NCI-H82 (cell line): ENCODE measurements at regions not wholly inside any gene's neighbourhood (a gene's known extent, or its start where the extent isn't known, plus 50 kb on each side); places are given as distances from the start of the nearest gene placed in this dataset.
A peak's percentile ranks its signal among the peaks of the same experiment; 100 is the strongest.

Experiments used
- DNase-seq: peaks from one replicate; lab custom pipeline; 2025; lab: John Stamatoyannopoulos, UW

- no peak for DNase-seq
Observed at GRCh38 chr2:236499691-236500578, 69.7 kb upstream of the ACKR3 start.

GRCh38 chr2:236501026-236501425 is 68.6 kb upstream of the ACKR3 start:
- DNase-seq: no peak

DNA sequence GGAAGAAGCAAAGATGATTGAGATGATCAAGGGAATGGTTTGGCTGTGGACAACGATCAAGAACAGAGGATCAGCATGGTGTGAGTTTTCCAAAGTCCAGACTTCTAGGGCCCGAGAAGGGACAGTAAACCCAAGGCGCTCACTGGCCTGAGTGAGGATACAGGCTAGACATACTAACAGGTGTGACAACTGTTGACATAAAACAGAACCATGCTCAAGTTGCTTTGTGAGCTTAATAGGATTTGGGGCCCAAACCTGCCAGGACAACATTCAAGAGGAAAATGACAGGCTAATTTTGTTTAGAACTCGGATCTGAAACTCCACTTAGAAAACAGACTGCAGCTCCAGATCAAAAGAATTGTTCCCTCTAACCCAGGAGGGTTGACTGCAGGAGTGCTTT is 68.1 kb upstream of the ACKR3 start:
- DNase-seq: no peak

GRCh38 chr2:236503100-236503499 is 66.5 kb upstream of the ACKR3 start:
- no peak for DNase-seq

GRCh38 chr2:236503583-236503982 is 66.0 kb upstream of the ACKR3 start:
- no peak for DNase-seq

GRCh38 chr2:236505041-236505440 is 64.6 kb upstream of the ACKR3 start:
- no peak for DNase-seq

GRCh38 chr2:236505648-236506047 is 64.0 kb upstream of the ACKR3 start:
- no peak for DNase-seq

- peak; percentile 69 for DNase-seq
Observed at GRCh38 chr2:236507393-236508085, 62.1 kb upstream of the ACKR3 start.

- no peak for DNase-seq
Observed at GRCh38 chr2:236508466-236508865, 61.2 kb upstream of the ACKR3 start.

GRCh38 chr2:236510034-236510433 is 59.6 kb upstream of the ACKR3 start:
- DNase-seq: no peak

DNA sequence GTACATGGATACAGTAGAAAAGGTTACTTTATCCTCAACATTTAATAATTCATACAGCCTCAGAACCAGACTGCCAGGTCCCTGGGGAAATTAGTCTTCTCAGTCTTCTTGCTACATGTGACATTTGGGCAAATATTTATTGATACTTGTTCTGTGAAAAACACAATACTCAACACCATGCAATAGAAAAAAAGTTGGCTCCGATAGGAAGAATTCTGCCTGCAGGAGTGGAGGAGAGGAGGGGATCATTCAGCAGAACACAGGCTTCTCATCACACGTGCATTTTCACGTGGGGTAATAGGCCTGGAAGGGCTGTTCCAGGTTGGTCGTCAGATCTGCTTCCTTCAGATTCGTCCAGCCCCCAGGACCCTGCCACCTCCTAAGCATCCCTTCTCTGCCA is 58.4 kb upstream of the ACKR3 start:
- DNase-seq: no peak

DNA sequence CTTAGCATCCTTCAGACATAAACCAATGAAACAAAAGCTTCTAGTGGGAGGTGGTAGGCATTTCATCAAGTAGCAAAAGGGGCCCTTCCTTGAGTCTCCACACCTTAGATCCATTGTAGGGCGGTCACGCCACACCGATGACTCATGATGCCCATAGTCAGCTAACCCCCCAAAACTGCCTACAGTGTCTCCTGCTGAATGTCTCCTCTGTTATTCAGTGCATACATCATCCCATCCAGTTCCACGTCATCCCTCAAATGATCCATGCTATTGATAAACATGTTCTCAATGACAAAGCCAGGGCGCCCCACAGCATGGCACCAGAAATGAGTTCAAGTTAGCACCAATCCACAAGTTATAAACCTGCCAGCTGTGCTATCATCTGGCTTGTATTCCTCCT is 57.4 kb upstream of the ACKR3 start:
- no peak for DNase-seq

- DNase-seq: peak; percentile 69
Observed at GRCh38 chr2:236512902-236513435, 56.7 kb upstream of the ACKR3 start.

DNA sequence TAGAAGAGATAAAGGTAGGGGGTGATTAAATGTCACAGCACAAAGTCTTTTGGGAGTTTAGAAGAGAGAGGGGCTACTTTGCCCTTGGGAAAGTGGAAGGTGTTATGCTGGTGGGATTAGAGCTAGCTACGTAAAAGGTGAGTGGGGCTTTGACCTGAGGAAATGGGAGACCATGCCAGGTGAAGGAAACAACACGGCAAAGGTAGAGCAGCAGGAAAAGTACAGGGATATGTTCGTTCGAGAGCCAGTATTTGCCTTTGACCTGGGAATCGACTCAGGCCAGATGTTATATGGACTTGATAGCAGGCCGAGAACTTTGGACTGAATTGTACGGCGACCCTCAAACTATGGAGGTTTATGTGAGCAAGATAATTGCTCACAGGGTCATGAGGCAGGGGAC is 55.7 kb upstream of the ACKR3 start:
- no peak for DNase-seq

DNA sequence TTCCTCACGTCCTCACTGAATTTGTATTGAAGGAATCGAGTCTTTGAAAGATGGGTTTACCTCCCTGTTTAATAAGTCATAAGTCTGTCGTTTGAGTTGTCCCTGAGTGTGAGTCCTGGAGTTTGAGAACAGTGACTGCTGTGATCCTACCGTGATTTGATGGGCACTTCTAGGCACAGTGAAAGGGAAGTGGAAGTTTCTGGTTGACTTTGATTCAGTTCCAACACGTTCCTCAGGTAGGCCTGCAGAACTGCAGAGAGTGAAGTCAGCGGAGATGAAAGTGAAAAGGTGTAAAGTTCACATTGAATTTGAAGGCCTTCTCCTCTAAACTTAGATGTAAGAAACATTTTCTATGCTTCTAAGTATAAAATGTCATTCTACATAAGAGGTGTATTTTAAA is 52.9 kb upstream of the ACKR3 start:
- no peak for DNase-seq

GRCh38 chr2:236517251-236518031 is 52.2 kb upstream of the ACKR3 start:
- DNase-seq: no peak
